HG02588 (cell line): ENCODE measurements at regions not wholly inside any gene's neighbourhood (a gene's known extent, or its start where the extent isn't known, plus 50 kb on each side); places are given as distances from the start of the nearest gene placed in this dataset.
"Not testable (repeated sequence)": the region's sequence is repeated elsewhere in the genome, so short reads cannot be mapped to it uniquely, and the experiment has no call there.

Experiments used
- ATAC-seq: cut with Tn5 transposase; IDR thresholded peaks from one replicate; pipeline ENCODE4 v1.9.1; 2021; ENCODE audit warnings: mild to moderate bottlenecking, moderate library complexity; ENCODE audit not compliant: unreplicated experiment

DNA sequence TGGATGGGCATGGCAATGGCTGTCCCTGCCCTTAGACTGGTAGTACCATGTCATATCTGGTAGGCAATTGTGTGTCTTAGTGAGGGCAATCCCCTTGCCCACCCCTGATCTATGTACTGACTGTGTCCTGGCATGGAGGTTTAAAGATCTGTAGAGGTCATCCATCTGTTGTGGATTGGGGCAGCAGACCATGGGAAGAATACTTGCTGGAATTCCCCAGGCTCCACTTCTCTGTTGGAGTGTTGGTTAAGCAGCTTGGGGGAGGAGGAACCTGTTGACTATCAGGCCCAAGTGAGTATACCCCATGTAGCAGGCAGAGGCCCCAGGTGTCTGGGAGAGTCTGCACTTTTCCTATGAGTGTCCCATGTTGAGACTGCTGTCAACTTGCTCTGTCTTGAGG lies 246.7 kb upstream of the DIPK2B start:
- ATAC-seq, result no peak

- ATAC-seq, result no peak
These were observed 245.2 kb upstream of the DIPK2B start for GRCh38 chrX:45445745-45446412.

- ATAC-seq, result no peak
These were observed 236.5 kb upstream of the DIPK2B start for GRCh38 chrX:45437186-45437585.

GRCh38 chrX:45435481-45435880 lies 234.8 kb upstream of the DIPK2B start:
- no peak for ATAC-seq

DNA sequence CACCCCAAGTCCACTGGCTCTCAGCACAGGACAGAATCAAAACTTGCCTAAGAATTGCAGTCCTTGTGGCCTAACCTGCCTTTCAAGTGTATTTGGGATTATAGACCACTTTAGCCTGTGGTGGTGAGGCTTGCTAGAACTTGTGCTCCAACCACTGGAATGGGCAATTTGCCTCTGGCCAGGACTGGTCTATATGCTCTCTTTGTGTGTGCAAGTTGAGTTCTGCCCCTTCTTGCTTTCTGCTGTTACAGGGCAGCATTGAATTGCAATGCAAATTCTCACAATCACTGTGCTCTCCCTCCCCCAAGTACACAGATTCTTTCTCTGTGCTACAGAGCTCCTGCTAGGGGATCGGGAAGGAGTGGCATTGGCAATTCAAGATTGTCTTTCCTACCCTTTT lies 233.6 kb upstream of the DIPK2B start:
- ATAC-seq, result no peak

DNA sequence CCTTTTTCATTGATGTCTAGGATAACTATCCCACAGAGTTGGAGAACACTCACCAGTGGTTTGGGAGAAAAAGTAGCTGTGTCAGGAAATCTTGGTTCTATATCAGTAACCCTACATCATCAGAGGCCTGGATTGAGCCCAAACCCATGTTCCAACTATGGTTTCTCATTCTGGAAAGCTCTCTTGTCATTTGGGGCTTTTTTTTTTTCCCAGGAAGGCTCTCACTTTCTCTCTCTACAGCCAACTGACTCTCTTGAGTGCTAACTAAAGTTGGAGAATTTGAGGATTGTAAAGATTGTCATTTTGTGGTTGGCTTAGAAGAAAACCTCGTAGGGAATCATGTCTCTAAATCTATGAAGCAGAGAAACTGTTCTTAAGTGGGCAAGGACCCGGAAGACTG lies 228.2 kb upstream of the DIPK2B start:
- no peak for ATAC-seq

DNA sequence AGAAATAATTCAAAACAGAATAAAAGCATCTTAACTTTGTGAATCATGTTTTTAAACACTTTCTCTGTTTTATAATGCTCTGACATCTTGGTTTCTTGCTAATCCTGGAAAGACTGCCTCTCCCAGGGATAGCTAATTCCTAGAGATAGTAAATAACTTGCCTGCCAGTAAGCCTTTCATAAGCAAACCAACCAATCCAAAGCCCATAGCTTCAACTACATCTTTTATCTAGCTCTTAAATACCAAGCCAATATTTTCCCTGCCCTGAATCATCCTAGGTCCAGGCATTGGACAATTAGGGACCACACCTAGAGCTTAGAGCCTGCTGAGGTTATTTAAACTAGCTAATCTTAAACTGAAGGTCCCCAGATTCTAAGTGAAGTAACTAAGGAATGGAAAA lies 223.7 kb upstream of the DIPK2B start:
- ATAC-seq, result no peak

GRCh38 chrX:45422216-45422925 lies 221.7 kb upstream of the DIPK2B start:
- ATAC-seq, result no peak

DNA sequence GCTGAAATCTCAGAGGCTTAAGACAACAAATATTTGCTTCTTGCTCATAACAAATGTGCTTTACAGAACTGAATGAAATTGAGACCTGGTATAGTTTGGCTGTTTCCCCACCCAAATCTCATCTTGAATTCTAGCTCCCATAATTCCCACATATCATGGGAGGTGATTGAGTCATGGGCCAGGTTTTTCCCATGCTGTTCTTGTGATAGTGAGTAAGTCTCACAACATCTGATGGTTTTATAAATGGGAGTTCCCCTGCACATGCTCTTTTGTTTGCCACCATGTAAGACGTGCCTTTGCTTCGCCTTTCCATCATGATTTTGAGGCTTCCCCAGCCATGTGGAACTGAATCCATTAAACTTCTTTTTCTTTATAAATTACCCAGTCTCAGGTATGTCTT lies 221.1 kb upstream of the DIPK2B start:
- ATAC-seq, result no peak

DNA sequence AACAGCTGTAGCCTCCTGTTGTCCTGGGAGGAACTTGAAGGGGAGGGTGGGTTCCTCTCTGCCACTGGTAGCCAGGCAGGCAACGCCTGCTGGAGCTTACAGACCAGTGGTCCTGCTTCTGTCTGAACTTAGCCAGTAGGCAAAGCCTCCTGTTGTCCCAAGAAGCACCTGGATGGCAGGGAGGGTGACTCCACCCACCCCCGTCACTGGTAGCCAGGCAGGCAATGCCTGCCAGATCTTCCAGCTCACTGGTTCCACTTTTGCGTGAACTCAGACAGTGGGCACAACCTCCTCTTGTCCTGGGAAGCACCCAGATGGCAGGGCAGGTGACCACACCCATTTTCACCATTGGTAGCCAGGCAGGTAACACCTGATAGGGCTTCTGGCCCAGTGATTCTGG lies 203.5 kb upstream of the DIPK2B start:
- no peak for ATAC-seq

GRCh38 chrX:45401923-45402322 lies 201.2 kb upstream of the DIPK2B start:
- ATAC-seq, result no peak

DNA sequence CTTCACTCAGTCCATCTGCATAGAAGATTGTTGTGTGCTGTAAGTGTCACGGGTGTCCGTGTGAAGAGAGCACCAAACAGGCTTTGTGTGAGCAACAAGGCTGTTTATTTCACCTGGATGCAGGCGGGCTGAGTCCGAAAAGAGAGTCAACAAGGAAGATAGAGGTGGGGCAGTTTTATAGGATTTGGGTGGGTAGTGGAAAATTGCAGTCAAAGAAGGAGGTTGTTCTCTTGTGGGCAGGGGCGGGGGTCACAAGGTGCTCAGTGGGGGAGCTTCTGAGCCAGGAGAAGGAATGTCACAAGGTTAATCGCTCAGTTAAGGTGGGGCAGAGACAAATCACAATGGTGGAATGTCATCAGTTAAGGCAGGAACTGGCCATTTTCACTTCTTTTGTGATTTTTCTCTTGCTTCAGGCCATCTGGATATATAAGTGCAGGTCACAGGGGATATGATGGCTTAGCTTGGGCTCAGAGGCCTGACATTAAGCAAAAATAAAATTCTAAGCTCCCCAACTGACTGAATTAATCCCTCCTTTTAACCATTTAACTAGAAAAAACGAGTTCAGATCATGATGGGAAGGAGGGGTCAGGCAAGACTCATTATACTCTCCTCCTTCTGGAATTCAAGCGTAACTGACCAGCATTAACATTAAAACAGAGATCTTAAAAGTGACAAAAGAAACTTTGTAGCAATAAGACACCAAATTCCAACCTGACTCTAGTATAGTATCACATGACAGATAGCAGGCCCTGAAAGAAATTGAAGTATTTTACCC lies 200.5 kb upstream of the DIPK2B start:
- not testable (repeated sequence) for ATAC-seq

DNA sequence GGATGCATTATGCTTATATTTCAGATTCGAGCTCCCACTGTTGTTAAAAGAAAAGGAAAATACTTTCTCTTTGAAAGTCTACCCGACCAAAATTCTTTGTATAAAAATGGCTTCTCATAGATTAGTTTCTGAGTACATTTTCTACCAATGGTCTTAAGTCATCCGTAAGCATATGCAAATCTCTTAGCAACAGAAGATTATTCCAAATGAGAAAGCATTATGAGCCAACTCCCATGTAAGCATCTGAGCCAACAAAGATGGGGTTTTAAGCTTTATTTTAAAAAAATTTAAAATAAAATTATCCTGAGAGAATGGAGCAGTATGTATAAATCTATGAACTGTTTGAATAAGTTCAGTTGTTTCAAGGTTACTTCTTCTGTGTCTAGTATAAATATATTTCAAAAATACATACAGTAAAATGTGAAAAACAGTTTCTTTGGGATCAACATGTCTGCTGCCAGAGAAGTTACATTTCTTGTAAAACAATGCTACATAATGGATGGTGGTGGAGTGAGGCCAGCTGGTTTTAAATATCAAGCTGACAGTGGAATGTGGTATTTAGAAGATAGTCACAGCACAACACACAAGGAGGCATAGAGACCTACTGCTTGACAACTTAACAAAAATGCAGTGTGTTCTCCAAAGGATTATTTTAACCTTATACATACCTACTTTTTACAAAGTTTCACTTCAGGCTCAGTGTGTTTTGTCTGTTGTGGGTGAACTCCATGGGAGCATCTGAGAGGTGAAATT lies 199.5 kb upstream of the DIPK2B start:
- no peak for ATAC-seq

DNA sequence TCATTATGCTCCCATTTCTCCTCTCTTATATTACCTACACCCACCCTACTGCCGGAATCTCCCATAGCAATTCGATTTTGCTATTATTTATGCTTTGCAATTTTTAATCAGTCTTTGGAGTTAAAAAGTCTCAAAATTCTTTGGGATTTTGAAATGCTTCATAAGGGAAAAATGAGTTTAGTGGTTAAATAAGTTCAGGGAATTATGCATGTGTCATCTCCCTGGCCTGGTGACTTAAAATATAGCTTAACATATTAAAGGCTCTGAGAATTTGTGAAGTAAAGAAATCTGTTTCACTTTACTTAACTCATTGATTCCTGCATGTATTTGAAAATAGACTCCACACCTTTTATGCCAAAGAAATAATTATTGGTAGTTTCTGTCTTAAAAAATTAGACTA lies 185.1 kb upstream of the DIPK2B start:
- no peak for ATAC-seq

DNA sequence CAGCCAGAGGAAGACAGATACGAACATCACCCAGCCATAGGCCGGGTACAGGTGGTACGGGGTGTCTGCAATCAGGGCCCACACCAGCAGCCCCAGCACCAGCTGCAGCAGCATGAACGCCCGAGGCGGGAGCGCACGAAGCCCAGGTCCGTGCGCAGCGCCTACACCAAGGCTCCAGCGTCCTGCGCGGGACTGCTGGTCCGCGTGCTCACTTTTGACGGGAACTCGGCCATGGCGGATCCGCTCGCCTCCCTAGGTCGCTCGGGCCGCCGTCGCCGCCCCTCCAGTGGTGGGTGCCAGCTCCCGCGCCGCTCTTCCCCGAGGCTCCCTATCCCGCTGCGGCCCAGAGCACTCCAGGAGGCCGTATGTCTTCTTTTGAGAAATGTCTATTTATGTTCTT lies 181.2 kb upstream of the DIPK2B start:
- ATAC-seq, result no peak

DNA sequence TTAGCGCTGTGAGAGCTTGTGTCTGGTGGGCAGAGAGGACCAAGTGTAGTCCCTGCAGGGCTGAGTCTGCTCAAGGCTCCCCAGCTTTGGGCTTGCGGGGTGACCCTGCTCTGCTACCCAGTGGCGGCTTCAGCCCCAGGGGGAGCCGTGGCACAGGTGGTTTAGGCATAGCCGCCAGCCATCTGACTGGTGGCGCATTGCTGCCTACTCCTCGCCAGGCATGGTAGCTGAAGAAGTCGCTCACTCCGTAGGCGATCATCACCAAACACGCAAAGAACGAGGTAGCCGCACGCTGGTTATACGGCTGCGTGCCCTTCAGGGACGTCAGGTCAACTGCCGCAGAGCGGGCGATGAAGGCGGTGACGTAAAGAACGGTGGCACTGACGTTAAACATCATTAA lies 180.7 kb upstream of the DIPK2B start:
- no peak for ATAC-seq

- ATAC-seq, result no peak
These were observed 178.6 kb upstream of the DIPK2B start for GRCh38 chrX:45379236-45379635.

GRCh38 chrX:45372151-45372550 lies 171.5 kb upstream of the DIPK2B start:
- no peak for ATAC-seq

DNA sequence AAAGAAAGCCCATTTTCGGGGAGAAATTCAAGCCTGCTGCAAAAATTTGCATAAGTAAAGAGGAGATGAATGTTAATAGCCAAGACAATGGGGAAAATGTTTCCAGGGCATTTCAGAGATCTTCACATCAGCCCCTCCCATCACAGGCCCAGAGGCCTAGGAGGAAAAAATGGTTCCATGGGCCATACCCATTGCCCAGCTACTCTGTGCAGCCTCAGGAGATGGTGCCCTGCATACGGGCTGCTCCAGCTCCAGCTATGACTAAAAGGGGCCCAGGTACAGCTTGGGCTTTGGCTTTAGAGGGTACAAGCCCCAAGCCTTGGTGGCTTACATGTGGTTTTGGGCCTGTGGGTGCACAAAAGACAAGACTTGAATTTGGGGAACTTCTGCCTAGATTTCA lies 168.0 kb upstream of the DIPK2B start:
- ATAC-seq, result no peak

GRCh38 chrX:45363596-45363995 lies 162.9 kb upstream of the DIPK2B start:
- ATAC-seq, result no peak

- no peak for ATAC-seq
These were observed 159.9 kb upstream of the DIPK2B start for GRCh38 chrX:45360571-45360970.
